CD4-positive, CD25-positive, alpha-beta regulatory T cell (primary cell): ENCODE measurements at regions not wholly inside any gene's neighbourhood (a gene's known extent, or its start where the extent isn't known, plus 50 kb on each side); places are given as distances from the start of the nearest gene placed in this dataset.
A peak's percentile ranks its signal among the peaks of the same experiment; 100 is the strongest.

Experiments
- ATAC-seq, 2 donors: fragments of 150-1000 bp; cut with Tn5 transposase; one replicate each; pipeline ENCODE4 v1.10.0; 2021; ENCODE audit warnings: low read depth in 2 of 2, moderate number of reproducible peaks in 2 of 2, moderate library complexity in 1 of 2
- DNase-seq, 3 donors: peaks; one replicate each; pipeline versions ENCODE4 v3.0.0 to v3.0.0-alpha.2; 2012 to 2022; ENCODE audit warnings: mixed read lengths in 1 of 3
- H3K27ac ChIP-seq: one replicate; pipeline ENCODE4 v1.7.0; 2013; ENCODE audit warnings: mild to moderate bottlenecking, low read length; ENCODE audit not compliant: insufficient read depth, poor library complexity, severe bottlenecking
- H3K27me3 ChIP-seq: one replicate; pipeline ENCODE4 v1.7.0; 2013; ENCODE audit warnings: low read length; ENCODE audit not compliant: control insufficient read depth, insufficient read depth
- H3K36me3 ChIP-seq: one replicate; pipeline ENCODE4 v1.7.0; 2013; ENCODE audit warnings: mild to moderate bottlenecking, low read length, moderate library complexity; ENCODE audit not compliant: control insufficient read depth, insufficient read depth
- H3K4me1 ChIP-seq: 2 replicates; pipeline ENCODE4 v1.7.0; 2013; ENCODE audit warnings: mild to moderate bottlenecking, low read length; ENCODE audit not compliant: insufficient read depth, control insufficient read depth, poor library complexity, severe bottlenecking
- H3K4me3 ChIP-seq: one replicate; pipeline ENCODE4 v1.7.0; 2013; ENCODE audit warnings: low read depth, mild to moderate bottlenecking, low read length, moderate library complexity
- H3K9me3 ChIP-seq, 2 experiments: 1 replicate in 1 of 2; 2 replicates in 1 of 2; pipeline ENCODE4 v1.7.0; 2013; ENCODE audit warnings: low read length in 2 of 2, mild to moderate bottlenecking in 1 of 2, moderate library complexity in 1 of 2; ENCODE audit not compliant: control insufficient read depth in 2 of 2
- H3K27ac Mint-ChIP-seq, 3 donors: one replicate each; pipeline ENCODE4 v1.8.0; 2020 to 2022; ENCODE audit warnings: mild to moderate bottlenecking in 3 of 3, mixed read lengths in 3 of 3, moderate library complexity in 2 of 3
- H3K27me3 Mint-ChIP-seq: one replicate; pipeline ENCODE4 v1.8.0; 2022; ENCODE audit warnings: mild to moderate bottlenecking, mixed read lengths
- H3K36me3 Mint-ChIP-seq: one replicate; pipeline ENCODE4 v1.8.0; 2020; ENCODE audit warnings: mixed read lengths
- H3K4me1 Mint-ChIP-seq, 4 donors: one replicate each; pipeline ENCODE4 v1.8.0; 2020 to 2022; ENCODE audit warnings: mixed read lengths in 4 of 4, mild to moderate bottlenecking in 1 of 4
- H3K4me3 Mint-ChIP-seq, 4 donors: one replicate each; pipeline ENCODE4 v1.8.0; 2020 to 2022; ENCODE audit warnings: mild to moderate bottlenecking in 4 of 4, mixed read lengths in 4 of 4, moderate library complexity in 3 of 4
- H3K9me3 Mint-ChIP-seq, 7 donors: one replicate each; pipeline ENCODE4 v1.8.0; 2020 to 2022; ENCODE audit warnings: mixed read lengths in 7 of 7, mild to moderate bottlenecking in 3 of 7, moderate library complexity in 2 of 7

DNA sequence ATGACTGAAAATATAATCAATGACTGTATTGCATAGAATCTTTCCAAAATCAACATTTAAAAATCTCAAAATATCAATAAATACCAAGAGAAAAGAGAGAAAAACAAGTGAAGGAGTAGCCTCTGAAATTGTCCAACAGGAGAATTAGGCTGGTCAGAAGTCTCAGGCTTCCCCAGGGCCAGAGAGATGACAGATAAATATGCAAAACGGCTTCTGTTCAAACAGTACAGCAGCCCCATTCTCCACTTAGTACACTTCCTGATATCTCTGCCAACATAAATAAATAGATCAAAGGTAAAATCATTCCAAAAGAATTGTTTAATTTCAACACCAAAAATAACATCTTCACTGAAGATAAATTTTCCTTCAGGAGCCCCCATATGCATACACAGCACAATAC lies 204.7 kb upstream of the GABRA2 start:
- DNase-seq, result no peak
- ATAC-seq, result no peak

DNA sequence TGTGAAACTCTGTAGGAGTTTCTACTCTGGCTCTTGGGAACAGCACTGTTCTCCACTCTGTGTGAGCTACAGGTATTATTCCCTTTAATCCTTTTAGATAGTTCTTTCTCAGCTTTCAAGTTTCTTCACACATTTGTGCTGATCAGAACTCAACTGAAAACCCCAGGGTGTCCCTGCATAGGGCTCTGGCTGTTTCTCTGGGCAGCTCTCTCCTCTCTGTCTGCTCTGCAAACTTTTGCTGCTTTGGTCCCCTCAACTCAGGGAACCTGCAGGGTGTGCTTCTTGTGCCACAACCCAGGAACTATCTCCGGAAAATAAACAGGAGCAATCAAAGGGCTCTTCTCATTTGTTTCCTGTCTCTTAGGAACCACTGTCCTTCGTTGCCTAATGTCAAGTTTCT lies 196.6 kb upstream of the GABRA2 start:
- DNase-seq, result no peak
- H3K4me3 ChIP-seq, result no peak overlapping the region
- H3K27ac ChIP-seq, result no peak overlapping the region
- no peak overlapping the region for H3K4me3 Mint-ChIP-seq
- no peaks in the 10 kb centered on the region for H3K27me3 ChIP-seq
- no peak overlapping the region for H3K27ac Mint-ChIP-seq
- no peaks in the 10 kb centered on the region for H3K4me1 ChIP-seq
- peaks cover 0 to 10% (median 2%) of the 10 kb centered on the region in 7 donors for H3K9me3 Mint-ChIP-seq
- no peak for ATAC-seq
- no peaks in the 10 kb centered on the region for H3K9me3 ChIP-seq
- no peaks in the 10 kb centered on the region for H3K27me3 Mint-ChIP-seq
- H3K36me3 Mint-ChIP-seq, result no peaks in the 10 kb centered on the region
- no peaks in the 10 kb centered on the region for H3K4me1 Mint-ChIP-seq
- H3K36me3 ChIP-seq, result no peaks in the 10 kb centered on the region

More for the DNA sequence above, 204.7 kb upstream of the GABRA2 start:
- Mint-ChIP-seq H3K27me3 (no peaks in the 10 kb centered on the region), H3K9me3 (peaks cover 4 to 27% (median 7%) of the 10 kb centered on the region in 7 donors), H3K27ac (no peak overlapping the region), H3K4me1 (no peaks in the 10 kb centered on the region), H3K4me3 (no peak overlapping the region), H3K36me3 (no peaks in the 10 kb centered on the region)
- no peaks in the 10 kb centered on the region for H3K27me3 ChIP-seq
- no peaks in the 10 kb centered on the region for H3K9me3 ChIP-seq
- no peaks in the 10 kb centered on the region for H3K36me3 ChIP-seq
- no peak overlapping the region for H3K4me3 ChIP-seq
- H3K27ac ChIP-seq, result no peak overlapping the region
- H3K4me1 ChIP-seq, result no peaks in the 10 kb centered on the region

DNA sequence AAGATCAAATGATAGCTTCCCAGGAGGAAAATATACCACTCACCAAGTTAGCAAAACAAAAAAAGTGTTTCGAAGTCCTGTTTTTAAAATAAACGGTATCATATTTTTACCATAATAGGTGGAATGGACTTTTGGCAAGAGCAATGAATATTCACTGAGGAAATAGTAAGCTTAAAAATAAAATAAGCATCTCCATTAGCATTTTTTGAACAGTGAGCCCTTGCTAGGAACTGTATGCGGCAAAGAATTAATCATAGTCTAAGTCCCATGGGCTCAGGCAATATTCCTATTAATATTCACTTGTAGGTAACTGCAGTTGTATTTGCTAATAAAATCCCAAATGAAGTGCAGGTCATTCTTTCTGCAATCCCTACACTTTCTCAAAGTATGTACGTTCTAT lies 191.7 kb upstream of the GABRA2 start:
- Histone ChIP-seq H3K9me3 (no peaks in the 10 kb centered on the region), H3K36me3 (no peaks in the 10 kb centered on the region), H3K4me3 (no peak overlapping the region), H3K27ac (no peak overlapping the region), H3K4me1 (no peaks in the 10 kb centered on the region), H3K27me3 (no peaks in the 10 kb centered on the region)
- H3K4me3 Mint-ChIP-seq, result no peak overlapping the region
- no peaks in the 10 kb centered on the region for H3K36me3 Mint-ChIP-seq
- H3K4me1 Mint-ChIP-seq, result no peaks in the 10 kb centered on the region
- no peak overlapping the region for H3K27ac Mint-ChIP-seq
- peaks cover 0 to 2% (median under 1%) of the 10 kb centered on the region in 7 donors for H3K9me3 Mint-ChIP-seq
- no peak for ATAC-seq
- no peaks in the 10 kb centered on the region for H3K27me3 Mint-ChIP-seq
- DNase-seq, result no peak

DNA sequence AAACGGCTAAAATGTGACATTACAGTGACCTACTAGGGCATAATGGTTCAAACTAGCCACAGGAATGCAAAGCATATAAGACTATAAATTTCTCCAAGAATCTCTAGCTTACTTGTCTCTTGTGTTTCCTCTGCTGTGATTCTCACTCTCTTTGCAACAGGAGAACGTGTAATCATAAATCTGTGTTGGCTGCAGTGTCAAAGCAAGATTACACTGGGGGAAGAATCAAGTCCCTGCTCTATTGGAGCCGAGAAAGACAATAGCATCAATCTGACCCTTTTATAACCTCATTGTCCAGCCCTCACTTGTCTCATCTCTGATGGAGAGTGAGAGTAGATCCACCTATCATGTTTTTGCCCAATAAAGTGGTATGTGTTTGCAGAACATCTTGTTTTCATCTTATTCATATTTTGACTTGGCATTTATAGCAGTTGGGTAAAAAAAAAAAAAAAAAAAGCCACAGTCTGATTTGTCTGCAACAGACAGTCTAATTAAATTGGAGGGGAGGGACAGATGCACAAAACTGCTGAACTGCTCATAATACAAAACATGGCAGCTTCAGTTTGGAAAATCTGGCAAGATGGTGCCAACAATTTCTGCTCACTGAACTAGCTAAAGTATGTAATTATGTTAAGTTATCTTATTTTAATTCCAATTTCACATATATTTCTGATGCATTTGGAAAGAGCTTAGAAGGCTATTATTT lies 165.0 kb upstream of the GABRA2 start:
- peaks cover 0 to 6% (median 3%) of the 10 kb centered on the region in 7 donors for H3K9me3 Mint-ChIP-seq
- H3K27ac Mint-ChIP-seq, result peak overlapping the region in 1 of 3 donors; percentile 9
- Histone ChIP-seq H3K27ac (no peak overlapping the region), H3K4me3 (no peak overlapping the region), H3K36me3 (no peaks in the 10 kb centered on the region), H3K4me1 (no peaks in the 10 kb centered on the region), H3K27me3 (no peaks in the 10 kb centered on the region), H3K9me3 (peaks cover 0 to 2% of the 10 kb centered on the region in 2 experiments)
- H3K27me3 Mint-ChIP-seq, result no peaks in the 10 kb centered on the region
- no peaks in the 10 kb centered on the region for H3K4me1 Mint-ChIP-seq
- ATAC-seq (no peak), DNase-seq (no peak)
- peak overlapping the region in 1 of 4 donors; percentile 3 for H3K4me3 Mint-ChIP-seq
- no peaks in the 10 kb centered on the region for H3K36me3 Mint-ChIP-seq

DNA sequence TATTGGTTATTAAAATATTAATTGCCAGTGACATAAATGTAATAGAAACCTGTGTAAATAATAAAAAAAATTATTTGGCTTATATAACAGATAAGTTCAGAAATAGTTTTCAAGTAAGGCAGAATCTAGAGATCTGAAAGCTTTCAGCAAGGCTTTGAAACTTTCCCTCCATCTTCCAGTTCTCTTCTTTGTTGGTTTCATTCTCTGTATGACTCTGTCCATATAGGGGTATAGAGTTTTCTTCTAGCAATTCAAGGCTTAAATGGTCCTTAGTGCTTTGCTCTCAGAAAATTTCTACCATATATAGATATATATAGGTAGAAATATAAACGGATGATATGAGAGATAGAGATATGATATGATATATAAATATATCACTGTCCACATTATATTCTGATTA lies 160.5 kb upstream of the GABRA2 start:
- H3K4me3 ChIP-seq, result no peak overlapping the region
- Mint-ChIP-seq H3K9me3 (peaks cover 0 to 4% (median 2%) of the 10 kb centered on the region in 7 donors), H3K27me3 (no peaks in the 10 kb centered on the region), H3K36me3 (no peaks in the 10 kb centered on the region), H3K4me3 (no peak overlapping the region), H3K4me1 (no peaks in the 10 kb centered on the region), H3K27ac (no peak overlapping the region)
- no peaks in the 10 kb centered on the region for H3K4me1 ChIP-seq
- DNase-seq (no peak), ATAC-seq (no peak)
- no peak overlapping the region for H3K27ac ChIP-seq
- H3K36me3 ChIP-seq, result no peaks in the 10 kb centered on the region
- H3K9me3 ChIP-seq, result peaks cover 0 to 2% of the 10 kb centered on the region in 2 experiments
- H3K27me3 ChIP-seq, result no peaks in the 10 kb centered on the region

DNA sequence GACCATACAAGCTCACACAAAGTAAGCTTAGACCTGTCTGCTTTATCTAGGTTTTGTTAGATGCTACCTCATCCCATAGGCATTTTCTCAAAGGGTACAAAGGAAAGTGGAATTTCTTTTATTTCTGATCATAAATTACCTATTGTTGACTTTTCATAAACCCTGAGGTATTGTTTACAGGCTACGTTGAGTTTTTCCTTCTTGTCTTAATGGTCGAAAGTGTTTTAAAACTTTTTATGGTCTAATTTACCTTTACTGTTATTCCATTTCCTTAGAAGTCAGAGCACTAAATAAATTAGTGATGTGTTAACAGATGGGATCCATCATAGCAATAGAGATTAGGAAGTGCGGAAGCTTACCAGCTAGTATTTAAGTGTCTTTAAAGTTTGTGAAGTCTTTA lies 159.2 kb upstream of the GABRA2 start:
- ATAC-seq (no peak), DNase-seq (no peak)
- H3K4me1 ChIP-seq, result no peaks in the 10 kb centered on the region
- H3K36me3 ChIP-seq, result no peaks in the 10 kb centered on the region
- H3K27ac ChIP-seq, result no peak overlapping the region
- peaks cover 0 to 4% (median 1%) of the 10 kb centered on the region in 7 donors for H3K9me3 Mint-ChIP-seq
- no peak overlapping the region for H3K27ac Mint-ChIP-seq
- no peaks in the 10 kb centered on the region for H3K4me1 Mint-ChIP-seq
- no peaks in the 10 kb centered on the region for H3K9me3 ChIP-seq
- H3K4me3 ChIP-seq, result no peak overlapping the region
- no peaks in the 10 kb centered on the region for H3K27me3 ChIP-seq
- H3K27me3 Mint-ChIP-seq, result no peaks in the 10 kb centered on the region
- no peak overlapping the region for H3K4me3 Mint-ChIP-seq
- no peaks in the 10 kb centered on the region for H3K36me3 Mint-ChIP-seq

DNA sequence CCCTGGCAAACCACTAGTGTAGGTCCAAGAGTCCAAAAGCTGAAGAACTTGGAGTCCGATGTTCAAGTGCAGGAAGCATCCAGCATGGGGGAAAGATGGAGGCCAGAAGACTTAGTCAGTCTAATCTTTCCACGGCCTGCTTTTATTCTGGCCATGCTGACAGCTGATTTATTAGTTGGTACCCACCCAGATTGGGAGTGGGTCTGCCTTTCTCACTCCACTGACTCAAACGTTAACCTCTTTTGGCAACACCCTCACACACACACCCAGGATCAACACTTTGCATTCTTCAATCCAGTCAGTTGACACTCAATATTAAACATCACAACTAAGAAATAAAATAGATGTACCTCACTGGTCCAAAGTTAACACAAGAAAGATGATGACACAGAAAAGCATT lies 134.8 kb upstream of the GABRA2 start:
- Histone ChIP-seq H3K4me1 (no peaks in the 10 kb centered on the region), H3K9me3 (peaks cover 0 to 3% of the 10 kb centered on the region in 2 experiments), H3K27ac (no peak overlapping the region), H3K27me3 (no peaks in the 10 kb centered on the region), H3K36me3 (no peaks in the 10 kb centered on the region), H3K4me3 (no peak overlapping the region)
- Mint-ChIP-seq H3K4me3 (no peak overlapping the region), H3K36me3 (no peaks in the 10 kb centered on the region), H3K27ac (no peak overlapping the region), H3K9me3 (peaks cover 0 to 10% (median 3%) of the 10 kb centered on the region in 7 donors), H3K27me3 (no peaks in the 10 kb centered on the region), H3K4me1 (no peaks in the 10 kb centered on the region)
- no peak for ATAC-seq
- DNase-seq, result no peak

DNA sequence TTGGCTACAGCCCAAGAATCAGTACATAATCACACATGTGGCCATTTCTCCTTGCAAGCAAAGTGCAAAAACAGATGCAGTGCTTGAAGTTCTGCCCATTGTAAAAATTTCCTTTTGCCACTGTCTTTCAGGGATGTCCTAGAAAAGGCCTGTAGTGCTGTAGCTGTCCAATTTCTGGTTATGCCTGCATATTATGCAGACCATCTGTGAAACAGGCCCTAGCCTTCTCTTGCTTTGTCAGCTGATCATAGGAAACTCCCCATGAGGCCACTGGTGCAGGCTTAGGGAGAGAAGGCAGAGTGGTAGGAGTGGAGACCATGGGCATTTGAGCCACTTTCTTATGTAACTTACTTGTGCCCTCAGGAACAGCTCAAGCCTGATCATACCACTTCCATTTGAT lies 130.4 kb upstream of the GABRA2 start:
- Mint-ChIP-seq H3K27ac (no peak overlapping the region), H3K36me3 (no peaks in the 10 kb centered on the region), H3K9me3 (peaks cover 2 to 13% (median 3%) of the 10 kb centered on the region in 7 donors), H3K27me3 (no peaks in the 10 kb centered on the region), H3K4me1 (no peaks in the 10 kb centered on the region), H3K4me3 (no peak overlapping the region)
- Histone ChIP-seq H3K4me1 (no peaks in the 10 kb centered on the region), H3K36me3 (no peaks in the 10 kb centered on the region), H3K27me3 (no peaks in the 10 kb centered on the region), H3K4me3 (no peak overlapping the region), H3K27ac (no peak overlapping the region), H3K9me3 (peaks cover 0 to 3% of the 10 kb centered on the region in 2 experiments)
- ATAC-seq (no peak), DNase-seq (no peak)
